ENCODE measurements at regions not wholly inside any gene's neighbourhood (a gene's known extent, or its start where the extent isn't known, plus 50 kb on each side); places are given as distances from the start of the nearest gene placed in this dataset.
"Not testable (repeated sequence)": the region's sequence is repeated elsewhere in the genome, so short reads cannot be mapped to it uniquely, and the experiment has no call there.

GRCh38 chr6:135608031-135608430 is 110.5 kb upstream of the AHI1 start:
- POLR2A ChIA-PET (ENCODE audit: unreplicated experiment): no interaction called here
- H3K79me2 ChIP-seq (ENCODE audit: low read length): no peaks in the 10 kb centered on the region
- DNase-seq (no peak), ATAC-seq (no peak)
- H3K9ac ChIP-seq (ENCODE audit: low read length): no peak overlapping the region
- no peaks in the 10 kb centered on the region for H3F3A ChIP-seq (ENCODE audit: low read length, unreplicated experiment)
- H4K20me1 ChIP-seq (ENCODE audit: low read length): no peaks in the 10 kb centered on the region
- no peak overlapping the region for H3K4me2 ChIP-seq (ENCODE audit: low read length)
- no peak overlapping the region for H3K4me3 ChIP-seq (ENCODE audit: low read length)
- CTCF ChIA-PET: no interaction called here
- no peaks in the 10 kb centered on the region for H3K9me3 ChIP-seq (ENCODE audit: low read length)
- no peak overlapping the region for H2AFZ ChIP-seq (ENCODE audit: low read length)
- no peak for TF ChIP-seq EZH2 (IDR thresholded peaks at IDR 0.05; ENCODE audit: low read length, unreplicated experiment)
- TF ChIP-seq CTCF (conservative IDR thresholded peaks at IDR 0.05; ENCODE audit: low read depth, low read length): no peak
- TF ChIP-seq EZH2phosphoT487 (IDR thresholded peaks at IDR 0.05; ENCODE audit: borderline replicate concordance, low read length): no peak
- H3K9me2 ChIP-seq (replicated peaks; ENCODE audit: low read length): no peaks in the 10 kb centered on the region
- intact Hi-C loops (cut with micrococcal nuclease): no loop called here
- no peak overlapping the region for H3K27ac ChIP-seq (ENCODE audit: low read length)
- no TSS peak for BruUV-seq (replicated peaks)
- no peaks in the 10 kb centered on the region for H3K27me3 ChIP-seq (ENCODE audit: low read length)
- H3K4me1 ChIP-seq (ENCODE audit: insufficient read depth, low read length): no peaks in the 10 kb centered on the region
- H3K36me3 ChIP-seq (ENCODE audit: low read depth, low read length): no peaks in the 10 kb centered on the region

GRCh38 chr6:135610192-135610591 is 112.7 kb upstream of the AHI1 start:
- H3K4me3 ChIP-seq (ENCODE audit: low read length); H2AFZ ChIP-seq (ENCODE audit: low read length); CTCF ChIA-PET; H3K27me3 ChIP-seq (ENCODE audit: low read length); H3K4me1 ChIP-seq (ENCODE audit: insufficient read depth, low read length); H3F3A ChIP-seq (ENCODE audit: low read length, unreplicated experiment); H3K36me3 ChIP-seq (ENCODE audit: low read depth, low read length); H3K9ac ChIP-seq (ENCODE audit: low read length); H3K79me2 ChIP-seq (ENCODE audit: low read length); POLR2A ChIA-PET (ENCODE audit: unreplicated experiment); intact Hi-C loops (cut with micrococcal nuclease); DNase-seq; H3K27ac ChIP-seq (ENCODE audit: low read length); H3K9me3 ChIP-seq (ENCODE audit: low read length); BruUV-seq (replicated peaks); ATAC-seq; H3K4me2 ChIP-seq (ENCODE audit: low read length); H4K20me1 ChIP-seq (ENCODE audit: low read length); H3K9me2 ChIP-seq (replicated peaks; ENCODE audit: low read length): not testable (repeated sequence)

GRCh38 chr6:135616655-135617054 is 119.1 kb upstream of the AHI1 start:
- POLR2A ChIA-PET (ENCODE audit: unreplicated experiment): no interaction called here

More at GRCh38 chr6:135616655-135617054, 119.1 kb upstream of the AHI1 start:
- TF ChIP-seq EZH2phosphoT487 (IDR thresholded peaks at IDR 0.05; ENCODE audit: borderline replicate concordance, low read length): no peak
- no peak for TF ChIP-seq EZH2 (IDR thresholded peaks at IDR 0.05; ENCODE audit: low read length, unreplicated experiment)
- no peak for TF ChIP-seq CTCF (conservative IDR thresholded peaks at IDR 0.05; ENCODE audit: low read depth, low read length)
- Histone ChIP-seq H3F3A (ENCODE audit: low read length, unreplicated experiment) (no peaks in the 10 kb centered on the region), H3K9ac (ENCODE audit: low read length) (no peak overlapping the region), H3K4me2 (ENCODE audit: low read length) (no peak overlapping the region), H3K27ac (ENCODE audit: low read length) (no peak overlapping the region), H3K79me2 (ENCODE audit: low read length) (no peaks in the 10 kb centered on the region), H3K36me3 (ENCODE audit: low read depth, low read length) (no peaks in the 10 kb centered on the region), H3K9me3 (ENCODE audit: low read length) (no peaks in the 10 kb centered on the region), H3K9me2 (replicated peaks; ENCODE audit: low read length) (no peaks in the 10 kb centered on the region), H3K4me1 (ENCODE audit: insufficient read depth, low read length) (no peaks in the 10 kb centered on the region), H3K4me3 (ENCODE audit: low read length) (no peak overlapping the region), H2AFZ (ENCODE audit: low read length) (no peak overlapping the region), H3K27me3 (ENCODE audit: low read length) (no peaks in the 10 kb centered on the region), H4K20me1 (ENCODE audit: low read length) (no peaks in the 10 kb centered on the region)
- intact Hi-C loops (cut with micrococcal nuclease): no loop called here
- ATAC-seq: no peak
- BruUV-seq (replicated peaks): no TSS peak
- CTCF ChIA-PET: no interaction called here
- no peak for DNase-seq
